HG03460 (cell line): ENCODE measurements at regions not wholly inside any gene's neighbourhood (a gene's known extent, or its start where the extent isn't known, plus 50 kb on each side); places are given as distances from the start of the nearest gene placed in this dataset.

Experiments
- ATAC-seq: cut with Tn5 transposase; IDR thresholded peaks from one replicate; pipeline ENCODE4 v1.9.1; 2021; ENCODE audit not compliant: unreplicated experiment

DNA sequence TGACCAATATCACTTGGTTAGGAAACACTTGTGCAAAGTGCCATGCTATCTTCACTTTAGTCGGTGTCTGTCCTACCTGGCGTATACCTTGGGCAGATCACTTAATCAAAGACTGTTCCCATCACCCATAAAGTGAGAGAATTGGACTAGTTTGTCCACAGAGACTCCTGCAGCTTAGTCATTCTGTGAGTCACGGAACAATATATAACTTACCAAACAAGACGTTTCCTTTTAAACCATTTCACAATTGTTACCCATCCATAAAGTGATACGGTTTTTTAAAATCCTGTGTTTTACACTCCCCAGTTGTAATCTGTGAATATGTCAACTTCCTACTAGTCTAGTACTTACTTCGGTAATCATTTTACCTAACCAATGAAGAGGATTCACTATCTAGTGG is 499.3 kb upstream of the SMIM21 start:
- ATAC-seq = no peak

DNA sequence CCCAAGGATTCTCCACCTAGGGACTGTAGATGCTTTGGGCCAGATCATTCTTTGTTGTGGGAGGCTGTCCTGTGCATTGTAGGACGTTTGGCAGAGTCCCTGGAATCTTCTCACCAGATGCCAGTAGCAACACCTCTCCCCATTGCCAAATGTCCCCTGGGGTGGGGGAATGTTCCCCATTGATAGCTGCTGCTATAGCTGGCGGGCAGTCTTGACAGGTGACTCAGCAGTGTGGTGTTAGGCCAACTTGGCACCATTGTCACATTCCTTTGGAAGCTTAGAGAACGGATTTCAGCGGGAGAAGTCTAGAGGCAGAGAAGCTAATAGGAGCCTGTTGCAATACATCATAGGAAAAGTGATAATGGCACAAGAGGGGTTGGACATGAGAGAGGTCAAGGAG is 495.7 kb upstream of the SMIM21 start:
- no peak for ATAC-seq

DNA sequence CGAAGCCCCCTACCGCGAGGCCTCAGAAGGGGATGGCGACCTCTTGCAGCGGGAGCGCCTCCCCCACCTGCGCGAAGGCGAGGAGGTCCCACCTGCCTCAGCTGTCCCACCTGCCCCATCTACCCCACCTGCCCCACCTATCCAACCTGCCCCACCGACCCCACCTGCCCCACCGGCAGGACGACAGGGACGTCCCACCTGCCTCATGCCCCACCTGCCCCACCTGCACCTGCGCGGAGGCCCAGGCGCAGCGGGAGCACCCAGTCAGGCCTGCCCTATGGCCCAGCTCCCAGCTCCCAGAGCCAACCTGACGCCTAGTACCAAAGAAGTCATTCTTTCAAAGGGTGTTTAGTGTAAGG is 489.1 kb upstream of the SMIM21 start:
- no peak for ATAC-seq

DNA sequence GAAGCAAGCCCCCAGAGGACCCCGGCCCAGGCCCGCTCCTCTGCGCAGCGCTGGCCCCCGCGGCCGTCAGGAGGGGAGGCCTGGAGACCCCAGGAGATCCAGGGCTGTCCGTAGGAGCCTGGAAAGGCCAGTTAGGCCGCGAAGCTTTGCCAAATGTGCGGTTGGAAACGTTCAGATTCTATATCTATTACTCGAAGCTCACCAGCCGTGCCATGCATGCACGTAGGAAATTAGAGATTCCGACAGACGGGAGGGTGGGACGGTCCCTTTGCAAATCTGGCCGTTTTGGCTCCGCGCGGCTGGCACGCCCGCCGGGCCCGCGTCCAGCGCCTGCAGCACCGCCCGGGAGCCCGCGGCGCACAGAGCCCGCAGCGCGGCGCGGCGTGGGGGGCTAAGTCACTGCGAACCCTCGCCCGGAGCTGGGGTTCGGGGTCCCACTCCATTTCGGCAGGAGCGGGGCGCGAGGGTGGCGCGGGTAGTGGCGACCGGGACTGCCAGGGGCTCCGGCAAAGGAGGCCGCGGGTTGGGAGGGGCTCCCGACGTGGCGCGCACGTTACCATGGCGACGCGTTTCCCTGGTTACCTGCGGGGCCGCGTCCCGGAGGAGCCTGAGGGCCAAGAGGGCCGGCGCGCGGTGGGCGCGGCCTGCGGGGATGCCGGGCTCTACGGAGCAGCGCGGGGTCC is 488.6 kb upstream of the SMIM21 start:
- ATAC-seq = no peak

DNA sequence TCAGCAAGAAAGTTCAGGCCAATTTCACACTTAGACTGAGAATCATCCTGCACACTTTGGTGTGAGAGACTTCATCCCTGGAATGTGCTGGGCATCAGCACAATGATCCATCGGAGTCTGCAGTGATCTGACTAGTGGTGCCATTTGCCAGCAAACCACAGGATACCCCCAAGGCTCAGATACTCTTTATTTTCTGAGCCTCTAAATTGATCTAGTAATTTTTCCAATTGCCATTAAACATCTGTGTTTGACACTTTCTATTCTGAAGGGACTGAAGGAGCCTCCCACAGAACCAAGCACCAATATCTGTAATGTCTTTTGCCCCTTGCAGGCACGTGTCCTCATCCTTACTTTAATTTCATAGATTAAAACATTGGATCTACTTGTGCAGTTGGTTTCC is 485.3 kb upstream of the SMIM21 start:
- no peak for ATAC-seq

DNA sequence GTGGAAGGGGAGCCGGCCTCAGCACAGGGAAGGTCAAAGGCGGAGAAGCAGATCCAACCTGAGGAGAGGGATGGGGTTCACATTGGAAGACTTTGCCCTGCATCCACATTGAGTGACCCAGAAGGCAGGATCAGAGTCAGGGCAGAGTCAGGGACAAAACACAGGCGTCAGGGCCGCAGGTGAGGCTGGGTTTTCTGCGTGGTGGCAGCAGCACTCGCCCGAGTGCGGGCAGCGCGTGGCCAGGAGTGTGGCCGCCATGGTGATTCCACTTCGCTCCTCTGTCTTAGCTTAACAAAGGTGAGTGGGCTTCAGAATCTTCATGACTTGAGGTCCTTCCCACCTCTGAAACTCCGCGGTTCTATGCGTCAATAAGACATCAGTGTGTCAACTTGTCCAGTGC is 476.9 kb upstream of the SMIM21 start:
- no peak for ATAC-seq

DNA sequence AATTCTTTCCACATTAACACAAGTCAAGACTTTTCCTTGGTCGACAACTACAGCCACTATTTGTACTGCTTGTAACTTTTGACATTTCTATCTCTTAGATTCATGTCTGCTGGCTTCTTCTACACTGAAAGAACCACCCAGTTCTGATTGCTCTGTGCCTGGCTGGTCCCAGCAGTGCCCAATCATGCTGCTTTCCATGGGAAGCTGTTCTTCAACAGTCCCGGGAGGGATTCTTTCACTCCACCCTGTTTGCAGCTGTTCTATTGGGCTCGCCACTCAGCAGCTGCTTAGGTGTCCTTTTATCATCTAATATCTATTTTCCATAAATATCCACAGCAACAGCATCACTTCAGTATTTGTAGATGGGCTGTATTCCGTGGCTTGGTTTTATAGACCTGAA is 471.1 kb upstream of the SMIM21 start:
- no peak for ATAC-seq

DNA sequence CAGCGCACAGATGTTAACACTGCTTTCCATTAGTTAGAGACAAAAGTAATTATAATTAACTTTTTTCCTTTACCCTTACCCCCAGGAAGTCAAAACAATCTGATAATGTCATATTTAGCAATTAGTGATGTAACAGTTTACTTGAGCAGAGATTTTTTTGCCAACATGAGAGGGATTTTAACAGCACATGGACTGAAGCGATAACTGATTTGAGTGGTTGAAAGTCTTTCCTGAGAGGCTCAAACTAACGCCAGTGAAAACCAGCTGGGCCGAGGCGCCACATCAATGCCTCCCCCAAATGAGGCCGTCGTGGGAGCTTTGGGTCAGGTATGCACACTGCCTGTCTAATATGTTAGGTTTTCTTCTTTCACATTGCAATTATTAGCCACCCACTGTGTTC is 469.9 kb upstream of the SMIM21 start:
- ATAC-seq = no peak

DNA sequence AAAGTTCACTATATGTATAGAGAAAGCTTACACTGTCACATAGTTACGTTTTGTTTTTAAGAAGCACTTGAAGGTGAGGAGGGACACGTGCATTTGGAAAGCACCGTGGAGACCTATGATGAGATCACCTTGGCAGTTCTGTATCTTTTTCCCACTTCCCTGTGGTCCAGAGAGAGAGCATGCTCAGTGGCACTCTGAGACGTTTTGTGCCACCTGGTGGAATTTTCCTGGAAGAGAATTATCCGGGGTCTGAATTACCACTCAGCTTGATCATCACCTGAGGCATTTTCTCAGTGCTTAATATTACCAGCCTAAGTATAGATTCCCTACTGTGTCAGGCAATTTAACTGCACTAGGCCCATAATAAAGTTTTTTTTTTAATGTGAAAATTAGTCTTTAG is 469.4 kb upstream of the SMIM21 start:
- ATAC-seq = no peak

DNA sequence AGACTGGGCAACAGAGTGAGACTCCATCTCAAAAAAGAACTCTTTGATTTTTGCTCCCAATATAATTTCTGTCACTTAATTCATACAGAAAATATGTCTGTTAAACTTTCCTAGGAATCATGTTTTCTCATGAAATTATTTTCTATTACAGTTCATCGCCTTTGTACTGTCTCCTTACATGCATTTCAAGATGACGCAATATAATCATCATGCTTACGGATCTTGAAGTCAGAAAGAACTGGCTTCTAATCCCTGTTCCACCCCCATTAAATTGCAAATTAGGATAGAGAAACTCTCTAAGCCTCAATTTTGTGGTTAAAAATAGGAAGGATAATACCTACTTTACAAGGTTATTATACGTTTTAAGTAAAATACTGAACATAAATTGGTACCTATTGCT is 467.6 kb upstream of the SMIM21 start:
- no peak for ATAC-seq

DNA sequence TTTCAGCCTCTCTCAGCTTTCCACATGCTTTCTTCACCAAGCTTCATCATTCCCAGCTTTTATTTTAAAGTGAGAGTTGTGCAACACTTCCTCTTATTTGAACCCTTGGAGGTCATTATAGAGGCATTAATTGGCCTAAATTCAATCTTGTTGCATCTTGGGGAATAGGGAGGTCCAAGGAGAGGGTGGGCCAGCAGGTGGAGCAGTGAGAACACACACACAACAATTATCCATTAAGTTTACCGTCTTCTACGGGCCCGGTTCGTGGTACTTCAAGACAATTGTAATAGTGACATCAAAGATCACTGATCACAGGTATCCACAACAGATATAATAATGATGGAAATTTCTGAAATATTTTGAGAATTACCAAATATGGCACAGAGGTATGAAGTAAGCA is 457.2 kb upstream of the SMIM21 start:
- ATAC-seq = no peak

DNA sequence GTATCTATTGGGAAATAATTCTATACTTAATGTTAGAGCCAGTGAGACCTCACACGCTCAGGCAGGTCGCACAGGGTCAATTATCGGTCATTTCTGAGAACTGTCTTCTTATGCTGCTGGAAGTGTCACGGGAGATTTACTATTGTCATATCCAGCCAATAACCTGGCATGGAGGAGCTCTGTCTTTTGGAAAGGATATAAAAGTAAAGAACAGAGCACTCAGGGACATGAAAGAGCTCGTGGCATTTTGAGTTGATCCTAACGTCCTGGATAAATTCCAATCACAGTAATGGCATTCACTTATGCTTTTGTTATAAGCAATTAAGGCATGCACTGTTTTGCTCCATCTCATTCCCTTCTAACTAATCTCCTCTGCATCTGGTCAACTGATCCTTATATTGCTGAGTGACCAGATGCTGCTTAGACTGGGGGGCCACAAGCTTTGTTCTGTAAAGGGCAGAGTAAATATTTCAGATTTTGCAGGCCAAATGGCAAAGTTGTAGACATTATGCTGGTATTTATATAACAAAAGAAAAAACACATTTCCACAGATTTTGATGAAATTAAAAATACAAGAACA is 453.5 kb upstream of the SMIM21 start:
- no peak for ATAC-seq

DNA sequence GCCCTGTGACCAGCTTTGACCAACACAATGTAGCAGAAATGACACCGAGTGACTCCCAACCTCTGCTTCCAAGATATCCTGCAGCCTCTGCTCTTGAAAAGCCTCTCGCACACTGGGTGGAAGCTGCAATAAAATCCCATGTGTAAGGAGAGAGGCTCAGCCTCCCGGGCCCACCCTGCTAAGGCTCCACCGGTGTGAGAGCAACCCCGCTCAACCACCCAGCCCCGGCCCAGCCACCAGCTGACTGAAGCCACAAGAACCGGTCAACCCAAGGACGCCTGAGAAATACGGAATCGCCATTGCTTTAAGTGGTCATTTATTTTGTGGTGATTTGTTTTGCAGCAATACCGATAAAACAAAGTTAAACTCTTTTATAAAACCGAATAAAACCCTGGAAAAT is 452.8 kb upstream of the SMIM21 start:
- no peak for ATAC-seq

DNA sequence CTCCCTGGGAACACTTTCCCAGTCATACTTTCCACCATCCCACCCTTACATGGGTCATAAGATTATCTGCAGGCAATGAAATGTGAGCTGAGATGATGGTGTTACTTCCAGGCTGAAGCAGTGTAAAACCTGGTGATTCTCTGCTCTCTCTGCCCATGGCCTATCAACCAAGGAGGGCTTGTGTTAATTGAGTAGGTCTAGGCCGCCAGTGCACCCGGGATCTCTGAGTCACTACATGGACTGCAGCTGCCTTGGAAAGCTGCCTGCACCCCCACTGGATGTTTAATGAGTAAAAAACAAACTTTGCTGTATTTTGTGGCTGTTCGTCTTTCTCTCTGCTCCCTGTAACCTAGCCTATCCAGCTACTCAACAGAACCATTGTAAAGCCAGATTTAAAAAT is 451.7 kb upstream of the SMIM21 start:
- ATAC-seq = no peak

DNA sequence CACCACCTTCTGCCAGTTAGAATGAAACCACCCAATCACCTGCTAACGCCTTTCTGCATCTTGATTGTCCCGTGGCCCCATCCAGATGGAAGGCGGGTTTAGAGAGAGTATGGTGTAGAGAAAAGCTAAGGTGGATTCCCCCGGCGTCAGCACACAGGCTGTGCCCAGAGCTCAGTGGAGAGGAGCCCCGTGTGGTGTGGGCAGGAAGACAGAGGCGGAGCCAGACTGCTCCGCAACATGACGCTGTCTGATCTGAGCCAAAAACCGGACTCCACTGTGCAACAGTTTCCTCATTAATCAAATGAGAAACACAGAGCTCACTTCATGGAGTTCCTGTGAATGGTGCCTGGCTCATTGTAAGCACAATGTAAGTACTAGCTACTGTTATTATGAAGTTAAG is 448.1 kb upstream of the SMIM21 start:
- no peak for ATAC-seq

DNA sequence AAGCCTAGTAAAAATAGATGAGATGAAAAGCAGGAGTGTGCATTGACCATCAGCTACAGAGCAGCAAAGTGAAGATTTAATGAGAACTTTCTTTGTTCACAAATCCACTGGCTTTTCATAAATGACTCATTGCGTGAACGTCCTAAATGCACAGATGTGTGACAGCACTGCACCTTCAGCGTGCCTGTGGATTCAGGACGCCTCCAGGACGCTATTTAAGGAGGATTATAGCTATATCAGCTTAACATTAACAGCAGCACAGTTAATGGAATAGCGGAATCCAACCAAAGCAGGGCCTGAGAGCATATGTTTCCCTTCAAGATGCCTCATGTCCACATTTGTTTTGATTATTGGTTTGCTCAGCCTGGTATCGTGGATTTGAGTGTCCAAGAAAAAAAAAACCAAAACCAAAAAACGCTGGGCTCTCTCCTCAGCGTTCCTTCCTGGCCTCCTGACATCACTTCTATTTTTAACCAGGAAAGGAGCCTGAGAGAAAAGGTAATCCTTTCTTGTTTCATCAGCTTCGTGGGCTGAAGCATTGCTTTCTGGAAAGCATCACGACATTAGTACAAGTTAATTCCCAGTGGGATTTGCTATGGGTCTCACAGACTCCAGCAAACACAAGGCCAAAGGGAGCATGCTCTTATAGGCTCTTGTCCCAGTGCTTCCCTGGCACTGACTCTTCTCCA is 447.0 kb upstream of the SMIM21 start:
- no peak for ATAC-seq

DNA sequence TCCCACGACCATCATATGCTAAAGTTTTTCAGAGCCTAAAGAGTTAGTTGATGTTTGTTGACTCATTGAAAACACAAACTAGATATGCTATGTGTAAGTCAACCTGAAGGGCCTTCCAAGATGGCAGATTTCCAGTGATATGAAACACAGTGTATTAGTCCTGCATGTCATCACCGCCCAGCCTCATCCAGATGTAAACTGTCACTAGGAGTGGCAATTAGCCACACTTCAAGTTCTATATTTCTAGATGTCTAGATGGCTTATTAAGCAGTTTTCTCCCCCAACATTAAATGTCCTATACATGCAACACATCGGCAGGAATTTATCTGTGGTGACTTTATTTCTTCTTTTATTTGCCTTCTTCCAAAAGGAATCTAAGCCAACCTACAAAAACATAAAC is 444.1 kb upstream of the SMIM21 start:
- ATAC-seq = no peak

DNA sequence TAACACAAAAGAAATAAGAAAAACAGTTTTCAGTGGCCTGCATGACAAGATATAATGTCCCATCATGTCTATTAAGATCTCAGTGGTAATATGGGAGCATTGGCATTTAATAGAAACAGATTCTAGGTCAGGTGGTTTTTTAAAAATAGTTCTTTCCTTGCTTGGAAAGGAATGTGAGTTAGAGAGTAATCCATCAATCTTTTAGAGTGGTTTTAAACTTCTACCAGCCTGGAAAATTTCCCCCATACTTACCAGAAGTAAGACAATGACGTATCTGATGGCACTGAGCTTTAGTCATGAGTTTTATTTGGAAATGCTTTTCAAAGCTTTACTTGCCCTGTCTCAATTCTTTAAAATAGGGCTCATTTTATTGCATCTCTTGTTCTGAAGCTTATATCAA is 441.7 kb upstream of the SMIM21 start:
- ATAC-seq = no peak

DNA sequence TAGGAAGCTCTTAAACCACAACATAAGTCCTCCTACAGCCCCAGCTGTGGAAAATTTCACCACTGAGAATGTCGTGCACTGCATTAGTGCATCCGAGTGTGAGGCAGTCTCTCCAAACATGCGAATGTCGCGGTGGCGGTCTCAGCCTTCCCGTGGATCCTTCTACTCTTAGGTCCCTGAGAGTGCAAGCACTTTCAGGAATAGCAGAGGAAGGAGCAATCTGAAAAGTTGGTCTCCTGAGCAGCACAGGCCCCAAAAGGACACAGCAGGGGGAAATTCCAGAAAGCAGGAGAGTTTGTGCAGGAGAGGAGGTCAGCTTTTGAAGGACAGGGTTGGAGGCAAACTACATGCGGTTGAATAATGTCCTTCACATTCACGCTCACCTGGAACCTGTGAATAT is 440.5 kb upstream of the SMIM21 start:
- no peak for ATAC-seq

DNA sequence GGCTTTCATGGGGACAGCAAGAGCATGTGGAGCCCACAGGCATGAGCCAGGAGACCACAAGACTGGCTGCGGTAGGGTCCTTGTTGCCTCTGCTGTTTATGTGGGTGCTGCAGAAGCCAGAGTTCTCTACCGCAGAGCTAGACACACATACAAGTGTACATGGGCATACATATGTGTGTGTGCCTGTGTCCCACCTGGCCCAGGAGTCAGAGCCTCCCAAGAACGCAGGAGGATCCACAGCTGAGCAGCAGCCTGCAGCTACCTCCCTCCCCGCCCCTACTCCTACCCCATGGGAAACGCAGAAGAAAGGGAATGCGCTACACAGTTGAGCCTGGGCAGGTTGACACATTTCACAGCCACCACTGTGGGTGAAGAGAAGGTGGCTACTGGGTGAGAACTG is 438.1 kb upstream of the SMIM21 start:
- no peak for ATAC-seq

DNA sequence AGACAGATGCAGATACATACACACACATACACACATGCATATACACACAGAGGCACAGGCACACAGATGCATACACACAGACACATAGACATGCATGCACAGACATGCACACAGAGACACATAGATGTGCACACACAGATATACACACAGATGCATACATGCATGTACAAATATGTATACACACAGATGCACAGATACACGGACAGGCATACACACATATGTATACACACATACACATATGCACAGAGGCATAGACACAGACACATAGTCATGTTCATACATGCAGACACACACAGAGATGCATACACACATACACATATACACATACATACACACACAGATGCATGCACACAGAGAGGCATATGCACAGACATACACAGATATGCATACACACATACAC is 437.3 kb upstream of the SMIM21 start:
- no peak for ATAC-seq

DNA sequence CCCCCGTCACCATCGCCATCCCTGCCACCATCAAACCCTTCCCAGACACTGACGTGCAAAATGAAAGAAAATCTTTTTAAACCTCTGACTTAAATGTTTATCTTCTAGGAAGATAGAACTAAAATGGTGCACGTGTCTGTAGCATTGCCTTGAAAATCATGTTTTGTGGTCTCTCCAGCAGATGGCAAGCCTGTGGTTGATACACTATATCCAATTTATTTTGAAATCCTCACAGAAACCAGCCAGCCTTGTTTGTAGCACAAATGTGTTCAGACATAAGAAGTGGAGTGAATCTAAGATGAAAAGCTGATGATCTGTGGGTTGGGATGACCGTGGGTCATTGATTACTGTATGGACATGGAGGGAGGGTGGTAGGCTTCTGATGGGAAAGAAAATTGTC is 436.2 kb upstream of the SMIM21 start:
- no peak for ATAC-seq

DNA sequence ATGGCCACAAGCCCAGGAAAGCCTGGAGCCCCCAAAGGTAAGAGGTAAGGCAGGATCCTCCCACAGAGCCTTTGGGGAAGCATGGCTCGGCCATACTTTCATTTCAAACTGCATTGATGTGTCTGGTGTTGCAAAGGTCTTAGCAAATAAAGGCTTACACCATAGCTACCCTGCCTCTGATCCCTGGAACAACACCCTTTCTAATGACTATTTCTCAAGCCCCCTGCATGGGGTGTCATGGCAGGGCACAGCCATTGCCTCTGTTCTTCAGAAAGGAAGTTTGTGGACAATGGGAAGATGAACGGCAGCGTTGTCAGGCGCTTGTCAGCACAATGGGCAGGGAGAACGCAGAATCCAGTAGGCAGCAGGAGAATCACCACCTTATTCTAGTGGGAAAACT is 435.0 kb upstream of the SMIM21 start:
- ATAC-seq = no peak
